ENCODE measurements at regions not wholly inside any gene's neighbourhood (a gene's known extent, or its start where the extent isn't known, plus 50 kb on each side); places are given as distances from the start of the nearest gene placed in this dataset.

DNA sequence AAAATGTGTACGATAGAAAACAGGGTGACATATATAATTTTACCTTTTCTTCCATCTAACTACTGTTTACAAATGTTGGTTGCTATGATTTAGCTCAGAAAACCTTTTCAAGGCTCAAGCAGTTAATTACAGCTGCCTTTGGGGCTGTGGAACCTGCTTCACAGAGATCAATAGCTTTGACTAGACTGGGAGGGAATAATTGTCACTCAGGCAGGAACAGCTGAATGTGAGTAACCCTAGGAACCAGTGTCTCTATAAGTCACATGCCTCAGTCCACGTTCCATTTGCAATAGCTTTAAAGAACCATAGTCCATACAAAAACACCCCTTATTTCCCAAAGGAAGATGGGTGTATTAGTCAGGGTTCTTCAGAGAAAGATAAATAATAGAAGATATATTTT lies 306.8 kb upstream of the ERCC4 start:
- CTCF ChIA-PET: no interaction called here
- Histone ChIP-seq H3K4me3 (ENCODE audit: low read depth, low read length) (no peak overlapping the region), H3K36me3 (ENCODE audit: control insufficient read depth, insufficient read depth, low read length) (no peaks in the 10 kb centered on the region), H3K27me3 (ENCODE audit: control insufficient read depth, insufficient read depth, low read length) (no peaks in the 10 kb centered on the region)
- DNase-seq (ENCODE audit: low read depth): no peak
- TF ChIP-seq, protein P1, sequence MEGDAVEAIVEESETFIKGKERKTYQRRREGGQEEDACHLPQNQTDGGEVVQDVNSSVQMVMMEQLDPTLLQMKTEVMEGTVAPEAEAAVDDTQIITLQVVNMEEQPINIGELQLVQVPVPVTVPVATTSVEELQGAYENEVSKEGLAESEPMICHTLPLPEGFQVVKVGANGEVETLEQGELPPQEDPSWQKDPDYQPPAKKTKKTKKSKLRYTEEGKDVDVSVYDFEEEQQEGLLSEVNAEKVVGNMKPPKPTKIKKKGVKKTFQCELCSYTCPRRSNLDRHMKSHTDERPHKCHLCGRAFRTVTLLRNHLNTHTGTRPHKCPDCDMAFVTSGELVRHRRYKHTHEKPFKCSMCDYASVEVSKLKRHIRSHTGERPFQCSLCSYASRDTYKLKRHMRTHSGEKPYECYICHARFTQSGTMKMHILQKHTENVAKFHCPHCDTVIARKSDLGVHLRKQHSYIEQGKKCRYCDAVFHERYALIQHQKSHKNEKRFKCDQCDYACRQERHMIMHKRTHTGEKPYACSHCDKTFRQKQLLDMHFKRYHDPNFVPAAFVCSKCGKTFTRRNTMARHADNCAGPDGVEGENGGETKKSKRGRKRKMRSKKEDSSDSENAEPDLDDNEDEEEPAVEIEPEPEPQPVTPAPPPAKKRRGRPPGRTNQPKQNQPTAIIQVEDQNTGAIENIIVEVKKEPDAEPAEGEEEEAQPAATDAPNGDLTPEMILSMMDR (IDR thresholded peaks at IDR 0.05; ENCODE audit: insufficient read depth, low read depth, low read length): no peak
- POLR2A ChIA-PET: no interaction called here

- Histone ChIP-seq H3K4me3 (ENCODE audit: low read depth, low read length) (no peak overlapping the region), H3K36me3 (ENCODE audit: control insufficient read depth, insufficient read depth, low read length) (no peaks in the 10 kb centered on the region), H3K27me3 (ENCODE audit: control insufficient read depth, insufficient read depth, low read length) (no peaks in the 10 kb centered on the region)
- ChIA-PET POLR2A (no interaction called here), CTCF (no interaction called here)
- no peak for DNase-seq (ENCODE audit: low read depth)
- TF ChIP-seq, protein P1 (IDR thresholded peaks at IDR 0.05; ENCODE audit: insufficient read depth, low read depth, low read length): no peak
Measured at GRCh38 chr16:13621639-13622038, 298.3 kb upstream of the ERCC4 start.

GRCh38 chr16:13628156-13628555 lies 291.8 kb upstream of the ERCC4 start:
- H3K27me3 ChIP-seq (ENCODE audit: control insufficient read depth, insufficient read depth, low read length): no peaks in the 10 kb centered on the region
- TF ChIP-seq, protein P1 (IDR thresholded peaks at IDR 0.05; ENCODE audit: insufficient read depth, low read depth, low read length): no peak
- CTCF ChIA-PET: no interaction called here
- H3K4me3 ChIP-seq (ENCODE audit: low read depth, low read length): no peak overlapping the region
- DNase-seq (ENCODE audit: low read depth): no peak
- POLR2A ChIA-PET: no interaction called here
- H3K36me3 ChIP-seq (ENCODE audit: control insufficient read depth, insufficient read depth, low read length): no peaks in the 10 kb centered on the region

- CTCF ChIA-PET: no interaction called here
- TF ChIP-seq, protein P1 (IDR thresholded peaks at IDR 0.05; ENCODE audit: insufficient read depth, low read depth, low read length): no peak
- Histone ChIP-seq H3K4me3 (ENCODE audit: low read depth, low read length) (no peak overlapping the region), H3K36me3 (ENCODE audit: control insufficient read depth, insufficient read depth, low read length) (no peaks in the 10 kb centered on the region), H3K27me3 (ENCODE audit: control insufficient read depth, insufficient read depth, low read length) (no peaks in the 10 kb centered on the region)
- DNase-seq (ENCODE audit: low read depth): no peak
- POLR2A ChIA-PET: no interaction called here
Measured at GRCh38 chr16:13629704-13630103, 290.2 kb upstream of the ERCC4 start.

DNA sequence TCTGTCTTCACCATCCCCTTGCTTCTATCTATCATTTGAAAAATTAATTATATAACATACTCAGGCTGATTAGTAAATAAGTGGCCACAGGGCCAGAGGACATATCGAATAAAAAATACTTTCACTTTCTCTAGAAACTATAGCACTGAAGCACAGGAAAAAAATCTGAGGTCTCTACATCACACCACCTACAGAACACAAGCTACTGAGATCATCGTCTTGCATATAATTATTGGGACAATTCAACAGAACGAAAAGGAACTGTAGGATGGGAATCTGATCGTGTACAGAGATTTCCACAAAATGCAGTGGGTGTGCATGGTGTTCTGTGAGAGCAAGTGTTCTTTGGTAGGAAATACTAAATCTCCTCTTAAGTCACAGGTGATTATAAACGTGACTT lies 289.6 kb upstream of the ERCC4 start:
- DNase-seq (ENCODE audit: low read depth): no peak
- no peaks in the 10 kb centered on the region for H3K36me3 ChIP-seq (ENCODE audit: control insufficient read depth, insufficient read depth, low read length)
- CTCF ChIA-PET: no interaction called here
- POLR2A ChIA-PET: no interaction called here
- no peaks in the 10 kb centered on the region for H3K27me3 ChIP-seq (ENCODE audit: control insufficient read depth, insufficient read depth, low read length)
- TF ChIP-seq, protein P1 (IDR thresholded peaks at IDR 0.05; ENCODE audit: insufficient read depth, low read depth, low read length): no peak
- H3K4me3 ChIP-seq (ENCODE audit: low read depth, low read length): no peak overlapping the region
